T follicular helper cell (primary cell): ENCODE measurements at regions not wholly inside any gene's neighbourhood (a gene's known extent, or its start where the extent isn't known, plus 50 kb on each side); places are given as distances from the start of the nearest gene placed in this dataset.
"Not testable (repeated sequence)": the region's sequence is repeated elsewhere in the genome, so short reads cannot be mapped to it uniquely, and the experiment has no call there.

Experiments
- DNase-seq: peaks from one replicate; pipeline ENCODE4 v3.0.0-alpha.2; 2020; ENCODE audit warnings: low read depth

- not testable (repeated sequence) for DNase-seq
Observed at GRCh38 chr7:150101282-150101681, 221.9 kb upstream of the LRRC61 start.

GRCh38 chr7:150107283-150107682 is 215.9 kb upstream of the LRRC61 start:
- not testable (repeated sequence) for DNase-seq

DNA sequence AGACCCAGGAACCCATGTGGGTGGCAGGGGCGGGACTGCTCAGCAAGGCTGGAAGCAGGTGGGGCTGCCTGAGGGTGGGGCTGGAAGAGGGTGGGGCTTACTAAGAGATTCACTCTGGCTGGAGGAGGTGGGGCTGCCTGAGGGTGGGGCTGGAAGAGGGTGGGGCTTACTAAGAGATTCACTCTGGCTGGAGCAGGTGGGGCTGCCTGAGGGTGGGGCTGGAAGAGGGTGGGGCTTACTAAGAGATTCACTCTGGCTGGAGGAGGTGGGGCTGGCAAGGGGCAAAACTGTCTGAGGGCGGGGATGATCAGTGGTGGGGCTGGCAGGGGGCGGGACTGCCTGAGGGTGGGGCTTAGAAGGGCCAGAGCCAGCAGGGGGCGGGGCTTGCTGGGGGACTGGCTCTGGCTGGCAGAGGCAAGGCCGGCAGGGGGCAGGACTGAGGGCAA is 212.8 kb upstream of the LRRC61 start:
- peak; percentile 0 for DNase-seq

DNA sequence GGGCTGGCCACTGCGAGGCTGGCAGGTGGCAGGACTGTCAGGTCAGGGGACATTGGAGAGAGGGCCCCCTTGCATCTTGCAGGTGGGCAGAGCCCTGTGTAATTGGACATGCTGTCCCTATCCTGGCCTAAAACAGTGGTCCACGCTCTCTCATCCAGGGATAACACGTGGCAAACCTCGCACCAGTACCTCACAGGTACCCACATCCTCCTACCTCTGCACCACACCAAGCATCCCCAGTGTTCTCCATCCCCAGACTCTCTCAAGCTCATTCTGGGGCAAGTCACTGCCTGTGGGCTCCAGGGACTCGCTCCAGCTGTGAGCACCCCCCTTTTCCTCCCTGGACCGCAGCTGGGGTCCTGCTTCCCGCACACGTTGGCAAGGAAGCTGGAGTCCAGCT is 212.3 kb upstream of the LRRC61 start:
- not testable (repeated sequence) for DNase-seq

GRCh38 chr7:150111373-150112139 is 211.6 kb upstream of the LRRC61 start:
- not testable (repeated sequence) for DNase-seq

DNA sequence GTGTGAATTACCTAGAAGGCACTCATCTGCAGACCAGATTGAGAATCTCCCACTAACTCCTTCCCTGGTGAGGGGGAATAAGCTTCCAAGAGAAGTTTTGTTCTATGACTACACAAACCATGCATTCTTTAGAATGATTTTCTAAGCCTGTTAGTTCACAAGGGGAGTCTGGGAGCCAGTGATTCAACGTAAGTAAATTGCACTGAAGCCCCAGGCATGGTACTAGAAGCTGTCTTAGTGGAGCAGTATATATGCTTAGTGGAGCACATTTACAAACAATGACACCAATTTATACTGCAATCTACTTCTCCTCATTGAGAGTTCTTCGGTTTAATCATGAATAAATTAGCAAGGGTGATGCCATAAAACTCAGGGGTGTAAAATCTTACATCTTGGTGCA is 209.9 kb upstream of the LRRC61 start:
- not testable (repeated sequence) for DNase-seq

DNA sequence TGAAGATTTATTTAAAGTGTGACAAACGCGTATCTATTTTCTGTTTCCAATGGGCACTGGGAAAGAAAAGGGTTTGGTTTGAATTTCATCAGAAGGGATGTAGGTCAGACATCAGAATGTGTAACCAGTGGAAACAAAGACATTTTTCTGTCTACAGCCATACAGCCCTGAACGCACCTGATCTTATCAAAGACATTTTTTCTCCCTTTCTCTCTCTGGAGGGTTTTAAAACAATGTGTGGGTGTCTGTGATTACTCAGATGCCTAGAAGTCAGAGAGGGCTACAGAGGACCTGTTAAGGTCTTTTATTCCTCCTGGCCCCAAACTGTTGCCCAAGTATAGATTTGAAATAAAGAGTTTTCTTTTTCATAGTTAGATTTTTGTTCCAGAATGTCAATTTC is 208.6 kb upstream of the LRRC61 start:
- DNase-seq: not testable (repeated sequence)

- DNase-seq: not testable (repeated sequence)
Observed at GRCh38 chr7:150119966-150120365, 203.2 kb upstream of the LRRC61 start.

DNA sequence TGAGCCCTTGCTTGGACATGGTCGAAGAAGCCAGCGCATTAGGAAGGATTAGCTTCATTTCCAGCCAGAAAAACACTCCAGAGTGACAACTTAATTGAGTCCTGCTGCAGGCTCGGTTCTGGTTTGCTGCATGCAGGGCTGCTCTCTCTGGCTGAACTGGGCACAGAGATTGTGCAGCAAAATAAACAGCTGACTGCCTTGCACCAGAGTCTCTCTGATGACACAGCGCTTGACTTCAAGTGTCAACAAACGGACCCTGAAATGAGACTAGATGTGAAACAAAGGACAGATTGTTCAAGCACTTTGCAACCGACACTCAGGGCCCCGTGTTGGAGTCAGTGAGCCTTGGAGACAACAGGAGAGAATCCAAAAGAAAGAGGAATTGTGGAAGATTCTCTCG is 197.3 kb upstream of the LRRC61 start:
- not testable (repeated sequence) for DNase-seq

DNA sequence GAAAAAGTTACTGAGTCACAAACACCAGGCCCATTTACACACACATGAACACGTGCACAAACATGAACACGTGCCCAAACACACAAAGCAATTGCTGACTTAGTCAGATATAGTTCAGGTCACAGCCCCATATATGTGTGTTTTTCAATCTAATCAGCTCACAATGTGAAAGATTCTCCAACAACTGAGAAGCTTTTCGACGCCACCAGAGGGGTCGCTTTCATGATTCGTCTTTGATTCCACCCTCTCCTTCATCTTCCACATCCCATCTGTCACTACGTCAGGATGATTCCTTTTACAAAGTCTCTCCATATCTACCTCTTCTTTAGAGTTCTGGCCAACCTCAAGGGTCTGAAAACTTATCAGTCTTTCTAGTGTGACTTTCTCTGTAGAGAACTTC is 188.7 kb upstream of the LRRC61 start:
- not testable (repeated sequence) for DNase-seq

DNA sequence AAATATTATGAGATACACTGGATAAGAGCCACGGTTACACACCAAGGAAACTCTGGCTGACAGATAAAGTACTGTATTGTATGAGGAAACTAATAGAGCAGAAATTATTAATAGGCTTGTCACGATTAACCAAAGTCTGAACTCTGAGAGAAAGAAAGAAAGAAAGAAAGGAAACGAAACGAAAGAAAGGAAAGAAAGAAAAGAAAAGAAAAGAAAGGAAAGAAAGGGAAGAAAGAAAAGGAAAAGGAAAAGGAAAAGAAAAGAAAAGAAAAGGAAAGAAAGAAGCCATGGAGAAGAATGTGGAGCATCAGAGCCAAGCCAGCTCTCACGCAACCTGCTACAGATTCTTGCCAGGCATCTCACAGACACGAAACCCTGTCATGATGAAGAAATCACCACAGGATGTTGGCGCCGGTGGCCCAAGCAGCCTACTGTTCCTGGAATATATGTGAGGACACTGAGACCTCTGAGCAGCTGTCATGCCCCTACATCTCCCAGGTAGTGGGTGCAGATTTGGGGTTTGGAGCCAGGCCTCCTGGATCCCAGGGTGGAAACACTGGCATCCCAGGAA is 187.4 kb upstream of the LRRC61 start:
- DNase-seq: not testable (repeated sequence)

DNA sequence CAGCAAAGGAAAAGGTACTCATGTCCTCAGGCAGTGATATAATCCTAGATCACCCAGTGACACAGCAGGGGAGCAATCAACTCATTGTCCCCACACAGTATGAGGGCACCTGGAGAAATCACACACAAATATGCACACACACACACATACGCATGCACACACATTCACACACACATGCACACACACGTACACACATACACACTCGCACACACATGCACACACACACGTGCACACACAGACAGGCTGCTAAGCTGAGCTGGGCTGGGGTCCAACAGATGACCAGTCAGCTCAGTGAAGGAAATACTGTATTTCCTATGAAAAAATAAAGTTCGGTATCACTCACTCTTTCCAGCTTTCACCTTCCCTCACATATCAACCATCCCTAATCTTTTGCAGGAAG is 183.3 kb upstream of the LRRC61 start:
- DNase-seq: not testable (repeated sequence)

DNA sequence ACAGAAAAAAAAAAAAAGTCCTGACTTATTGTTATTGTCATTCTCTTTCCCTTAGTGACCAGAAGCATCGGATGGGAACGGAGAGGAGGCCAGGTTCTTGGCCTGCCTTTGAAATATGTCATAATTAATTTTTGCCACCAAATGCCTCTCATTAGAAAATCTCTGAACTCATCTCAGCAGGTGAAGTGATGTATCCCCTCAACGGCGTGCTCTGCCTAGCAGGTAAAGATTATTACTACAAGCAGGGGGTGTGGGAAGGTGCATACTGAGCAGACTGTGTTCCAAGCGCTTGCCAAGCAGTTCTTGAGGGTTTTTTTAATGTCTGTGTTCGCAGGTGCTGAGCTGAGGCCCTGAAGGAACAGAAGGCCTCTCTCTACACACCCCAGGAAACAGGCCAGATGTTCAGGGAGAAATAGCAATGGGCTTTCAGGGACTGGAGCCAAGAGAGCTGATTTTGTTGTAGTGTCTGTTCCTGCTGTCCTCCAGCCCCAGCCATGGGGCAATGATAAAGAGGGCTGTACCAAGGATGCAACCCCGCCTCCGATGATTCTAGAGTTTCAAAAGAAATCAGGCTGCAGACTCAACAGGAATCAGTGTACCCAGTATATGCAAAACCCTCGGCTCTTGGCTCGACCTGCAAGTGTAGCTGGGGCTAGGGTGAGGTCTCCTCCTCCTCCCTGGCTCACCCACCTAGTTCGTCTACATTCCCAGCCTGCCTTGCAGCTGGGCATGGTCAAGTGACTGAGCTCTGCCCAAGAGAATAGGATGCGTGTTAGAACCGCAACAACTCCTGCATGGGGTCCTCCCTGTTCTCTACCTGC is 181.4 kb upstream of the LRRC61 start:
- DNase-seq: not testable (repeated sequence)

DNA sequence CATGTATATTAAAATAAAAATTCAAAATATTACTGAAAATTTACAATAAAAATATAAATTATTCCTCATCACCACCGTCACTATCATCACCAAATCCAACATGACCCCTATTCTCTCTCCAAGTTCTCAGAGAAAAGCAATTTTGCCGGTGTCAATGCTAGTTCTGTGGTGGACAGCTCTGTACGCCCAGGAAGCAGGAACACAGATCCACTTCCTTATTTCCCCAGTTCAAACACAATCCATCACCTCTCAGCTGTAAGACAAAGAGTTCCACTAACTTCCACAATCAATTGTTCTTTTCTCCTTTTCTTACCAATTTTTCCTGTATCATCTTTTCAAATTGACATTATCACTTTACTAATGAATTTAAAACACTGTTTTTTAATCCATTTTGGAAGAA is 177.0 kb upstream of the LRRC61 start:
- DNase-seq: not testable (repeated sequence)

GRCh38 chr7:150147524-150147923 is 175.6 kb upstream of the LRRC61 start:
- not testable (repeated sequence) for DNase-seq

GRCh38 chr7:150156015-150156414 is 167.1 kb upstream of the LRRC61 start:
- DNase-seq: not testable (repeated sequence)

GRCh38 chr7:150158696-150159095 is 164.5 kb upstream of the LRRC61 start:
- not testable (repeated sequence) for DNase-seq

- DNase-seq: not testable (repeated sequence)
Observed at GRCh38 chr7:150169515-150169914, 153.6 kb upstream of the LRRC61 start.

DNA sequence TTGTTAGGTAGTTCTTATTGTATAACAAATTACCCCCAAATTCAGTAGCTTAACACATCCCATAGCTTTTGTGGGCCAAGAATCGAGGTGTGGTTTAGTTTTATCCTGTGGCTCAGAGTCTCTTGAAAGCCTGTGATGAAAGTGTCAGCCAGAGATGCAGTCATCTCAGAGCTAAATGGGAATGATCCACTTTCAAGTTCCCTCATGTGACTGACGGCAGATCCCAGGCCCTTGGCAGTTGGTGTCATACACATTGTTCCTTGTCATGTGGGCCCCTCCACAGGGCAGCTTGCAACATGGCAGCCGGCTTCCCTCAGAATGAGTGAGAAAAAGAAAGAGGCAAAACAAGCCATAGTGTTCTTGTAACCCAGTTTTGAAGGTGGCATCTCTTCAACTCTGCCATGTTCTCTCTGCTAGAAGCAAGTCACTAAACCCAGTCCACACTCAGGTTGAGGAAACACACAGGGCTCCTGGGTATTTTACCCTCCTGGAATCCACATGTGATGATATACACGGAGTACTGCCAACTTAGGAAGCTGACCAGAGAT is 153.1 kb upstream of the LRRC61 start:
- DNase-seq: not testable (repeated sequence)

DNA sequence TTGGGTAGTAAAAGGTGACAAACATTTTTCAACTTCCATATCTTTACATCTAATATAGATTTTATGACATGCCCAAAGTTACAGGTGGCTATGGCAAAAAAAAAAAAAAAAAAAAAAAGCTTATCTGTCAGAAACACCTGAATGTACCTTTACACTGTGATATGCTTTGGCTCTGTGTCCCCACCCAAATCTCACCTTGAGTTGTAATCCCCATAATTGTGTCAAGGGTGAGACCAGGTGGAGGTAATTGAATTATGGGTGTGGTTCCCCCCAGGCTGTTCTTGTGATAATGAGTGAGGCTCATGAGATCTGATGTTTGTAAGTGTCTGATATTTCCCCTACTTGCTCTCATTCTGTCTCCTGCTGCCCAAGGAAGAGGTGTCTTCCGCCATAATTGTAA is 139.6 kb upstream of the LRRC61 start:
- DNase-seq: not testable (repeated sequence)

DNA sequence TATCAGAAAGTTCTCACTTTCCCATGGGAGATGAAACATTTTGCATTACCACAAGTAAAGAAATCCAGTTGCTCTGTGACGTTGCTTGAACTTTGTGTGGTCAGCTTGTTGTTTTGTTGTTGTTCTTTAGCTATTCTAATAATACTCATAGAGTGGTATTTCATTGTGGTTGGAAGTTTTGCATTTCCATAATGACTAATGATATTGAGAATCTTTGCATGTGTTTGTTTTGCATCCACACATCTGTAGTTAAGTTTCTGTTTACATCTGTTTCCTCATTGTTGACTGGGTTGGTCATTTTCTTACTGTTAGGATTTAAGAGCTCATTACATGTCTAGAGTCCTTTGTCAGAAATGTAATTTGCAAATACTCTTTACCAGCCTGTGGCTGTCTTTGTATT is 133.2 kb upstream of the LRRC61 start:
- not testable (repeated sequence) for DNase-seq

DNA sequence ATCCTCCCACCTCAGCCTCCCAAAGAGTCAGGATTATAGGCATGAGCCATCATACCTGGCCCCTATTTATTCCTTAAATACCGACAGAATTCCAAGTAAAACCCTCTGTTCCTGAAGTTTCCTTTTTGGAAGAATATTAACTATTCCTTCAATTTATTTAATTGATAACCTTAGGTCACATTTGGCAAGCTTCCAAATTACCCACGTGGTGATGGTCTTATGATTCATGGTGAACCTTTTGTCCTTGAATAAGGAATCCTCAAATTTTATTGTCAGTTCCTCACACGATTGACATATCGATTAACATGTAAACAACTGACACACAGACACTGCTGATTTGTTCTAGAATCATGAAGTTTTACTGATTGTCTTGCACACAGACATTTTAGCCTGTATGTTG is 130.6 kb upstream of the LRRC61 start:
- not testable (repeated sequence) for DNase-seq
